Calu3 (cell line): ENCODE measurements at regions not wholly inside any gene's neighbourhood (a gene's known extent, or its start where the extent isn't known, plus 50 kb on each side); places are given as distances from the start of the nearest gene placed in this dataset.

ENCODE experiments used
- BruUV-seq: library from RNA; stranded (reverse); fragments of 400-500 nt; replicated peaks from 2 replicates; lab custom pipeline; 2021; lab: Mats Ljungman, UMichigan
- CTCF ChIA-PET: fragments of 300-600 bp; sonication (Branson Sonifier 250); formaldehyde crosslinking; loops from one replicate; lab custom pipeline; 2022; ENCODE audit warnings: antibody characterized with exemption; lab: Charles Lee
- DNase-seq: peaks from one replicate; pipeline ENCODE4 v3.0.0; 2022
- H3K27ac Mint-ChIP-seq: one replicate; pipeline ENCODE4 v1.8.0; 2022; ENCODE audit warnings: mixed read lengths; ENCODE audit not compliant: unreplicated experiment
- H3K27me3 Mint-ChIP-seq: one replicate; pipeline ENCODE4 v1.8.0; 2022; ENCODE audit warnings: mixed read lengths; ENCODE audit not compliant: unreplicated experiment
- H3K36me3 Mint-ChIP-seq: one replicate; pipeline ENCODE4 v1.8.0; 2022; ENCODE audit warnings: mild to moderate bottlenecking, moderate library complexity, mixed read lengths; ENCODE audit not compliant: insufficient read depth, unreplicated experiment
- H3K4me1 Mint-ChIP-seq: one replicate; pipeline ENCODE4 v1.8.0; 2022; ENCODE audit warnings: mild to moderate bottlenecking, low read depth, mixed read lengths; ENCODE audit not compliant: unreplicated experiment
- H3K4me3 Mint-ChIP-seq: one replicate; pipeline ENCODE4 v1.8.0; 2022; ENCODE audit warnings: mild to moderate bottlenecking, low read depth, moderate library complexity, mixed read lengths; ENCODE audit not compliant: unreplicated experiment
- H3K9me3 Mint-ChIP-seq: one replicate; pipeline ENCODE4 v1.8.0; 2022; ENCODE audit warnings: low read depth, mixed read lengths; ENCODE audit not compliant: unreplicated experiment
- CTCF ChIP-seq: fragments of 200-600 bp; IDR thresholded peaks from one replicate; pipeline ENCODE4 v1.8.0; 2022; ENCODE audit warnings: antibody characterized with exemption; ENCODE audit not compliant: unreplicated experiment
- intact Hi-C: fragments of 100-400 bp; cut with micrococcal nuclease; formaldehyde crosslinking; loops from one replicate; pipeline ENCODE4 v1.10.0; 2022; ENCODE audit not compliant: unreplicated experiment

DNA sequence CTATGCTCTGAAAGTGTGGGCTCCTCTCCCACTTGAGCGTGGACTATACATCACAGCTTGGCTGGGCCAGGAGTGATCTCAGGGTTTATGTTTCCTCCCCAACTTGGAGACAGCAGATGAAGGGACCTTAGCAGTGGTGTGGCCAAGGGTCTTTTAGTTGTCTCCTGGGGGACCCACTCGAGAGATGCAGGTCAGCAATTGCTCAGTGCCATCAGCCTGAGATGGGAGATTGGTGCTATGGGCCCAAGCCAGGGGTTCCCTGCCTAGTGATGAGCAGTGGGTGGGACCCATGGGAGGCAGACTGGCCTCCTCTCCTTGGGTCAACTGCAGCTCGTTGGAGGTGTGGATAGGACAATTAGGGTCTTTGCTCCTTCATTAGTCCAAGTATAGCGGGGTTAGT is 510.5 kb upstream of the FSHR start:
- Mint-ChIP-seq H3K27me3 (no peaks in the 10 kb centered on the region), H3K27ac (no peak overlapping the region), H3K36me3 (no peaks in the 10 kb centered on the region), H3K9me3 (peaks cover 3% of the 10 kb centered on the region), H3K4me3 (no peak overlapping the region), H3K4me1 (no peaks in the 10 kb centered on the region)
- BruUV-seq = no TSS peak
- intact Hi-C loops = no loop called here
- DNase-seq = no peak
- CTCF ChIA-PET = no interaction called here
- TF ChIP-seq CTCF = no peak

GRCh38 chr2:49661809-49662208 is 507.5 kb upstream of the FSHR start:
- intact Hi-C loops = no loop called here
- no peak for TF ChIP-seq CTCF
- H3K27ac Mint-ChIP-seq = no peak overlapping the region
- H3K4me1 Mint-ChIP-seq = no peaks in the 10 kb centered on the region
- no peak overlapping the region for H3K4me3 Mint-ChIP-seq
- no peak for DNase-seq
- no peaks in the 10 kb centered on the region for H3K36me3 Mint-ChIP-seq
- H3K27me3 Mint-ChIP-seq = no peaks in the 10 kb centered on the region
- H3K9me3 Mint-ChIP-seq = peaks cover 4% of the 10 kb centered on the region
- BruUV-seq = no TSS peak
- CTCF ChIA-PET = no interaction called here

DNA sequence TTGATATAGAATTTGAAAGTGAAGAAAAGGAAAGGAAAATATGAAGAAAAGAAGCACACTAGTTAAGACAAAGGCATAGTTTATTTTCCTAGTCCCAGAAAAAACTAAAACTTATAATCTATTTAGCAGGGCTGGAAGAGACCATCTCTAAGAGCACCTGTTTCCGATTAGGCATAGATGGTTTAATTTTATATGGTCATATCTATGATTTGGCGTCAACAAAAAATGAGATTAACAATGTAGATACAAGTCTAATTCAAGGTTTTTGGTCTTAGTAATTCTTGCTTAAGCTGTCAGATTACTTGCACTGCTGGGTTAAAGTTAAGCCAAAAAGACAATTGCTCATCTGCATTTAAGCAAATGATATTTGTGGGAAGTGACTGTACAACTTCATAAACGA is 502.5 kb upstream of the FSHR start:
- Mint-ChIP-seq H3K9me3 (peaks cover 7% of the 10 kb centered on the region), H3K27ac (no peak overlapping the region), H3K36me3 (no peaks in the 10 kb centered on the region), H3K4me1 (no peaks in the 10 kb centered on the region), H3K27me3 (no peaks in the 10 kb centered on the region), H3K4me3 (no peak overlapping the region)
- CTCF ChIA-PET = interaction anchor here (0.6 kb wide), 1 partner anchor 49 kb away, joined by 3 read pairs; no protein-coding TSS in a partner anchor
- intact Hi-C loops = no loop called here
- DNase-seq = no peak
- TF ChIP-seq CTCF = no peak
- no TSS peak for BruUV-seq

- Mint-ChIP-seq H3K4me1 (no peaks in the 10 kb centered on the region), H3K36me3 (no peaks in the 10 kb centered on the region), H3K9me3 (peaks cover 18% of the 10 kb centered on the region), H3K27ac (no peak overlapping the region), H3K4me3 (no peak overlapping the region), H3K27me3 (no peaks in the 10 kb centered on the region)
- intact Hi-C loops = no loop called here
- CTCF ChIA-PET = no interaction called here
- DNase-seq = no peak
- no peak for TF ChIP-seq CTCF
- no TSS peak for BruUV-seq
Observed at GRCh38 chr2:49643149-49643548, 488.8 kb upstream of the FSHR start.

DNA sequence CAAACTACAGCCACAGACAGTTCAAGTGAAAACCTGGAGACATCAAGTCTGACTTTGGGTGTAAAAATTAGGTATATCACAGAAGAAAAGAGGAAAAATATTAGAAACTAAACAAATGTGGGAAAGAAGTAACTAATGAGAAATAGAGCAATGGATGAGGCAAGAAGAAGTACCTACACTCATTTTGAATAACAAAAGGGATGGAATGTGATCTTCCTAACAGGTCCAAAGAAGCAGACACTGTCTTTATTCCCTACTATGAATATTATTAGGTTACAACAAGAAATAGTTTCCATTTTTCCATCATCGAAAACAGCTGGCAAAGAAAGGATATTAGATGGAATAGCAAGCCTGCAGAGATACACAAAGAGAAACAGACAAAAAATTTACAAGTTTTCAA is 486.3 kb upstream of the FSHR start:
- DNase-seq = no peak
- intact Hi-C loops = no loop called here
- Mint-ChIP-seq H3K4me1 (no peaks in the 10 kb centered on the region), H3K27ac (no peak overlapping the region), H3K36me3 (no peaks in the 10 kb centered on the region), H3K4me3 (no peak overlapping the region), H3K27me3 (no peaks in the 10 kb centered on the region), H3K9me3 (peaks cover 16% of the 10 kb centered on the region)
- BruUV-seq = no TSS peak
- TF ChIP-seq CTCF = no peak
- CTCF ChIA-PET = no interaction called here
